ENCODE measurements at regions not wholly inside any gene's neighbourhood (a gene's known extent, or its start where the extent isn't known, plus 50 kb on each side); places are given as distances from the start of the nearest gene placed in this dataset.

DNA sequence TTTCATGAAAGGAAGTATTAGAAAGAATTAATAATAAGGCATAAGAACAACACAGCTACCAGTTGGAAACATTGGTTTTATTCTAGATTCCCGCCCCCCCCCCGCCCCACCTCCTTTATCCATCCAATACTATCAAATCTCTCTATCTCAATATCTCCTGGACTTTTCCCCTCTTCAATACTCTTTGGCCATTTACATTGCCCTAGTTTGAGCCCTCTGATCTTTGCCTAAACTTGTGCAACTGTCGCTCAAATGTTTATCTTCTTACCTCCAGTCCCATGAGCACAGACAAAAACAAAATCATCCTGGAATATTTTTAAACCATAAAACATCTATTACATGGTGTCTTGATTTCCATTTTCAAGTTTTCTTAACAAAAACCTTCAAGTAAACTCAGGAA is 488.2 kb downstream of the KLHL13 start:
- TF ChIP-seq, protein P1, sequence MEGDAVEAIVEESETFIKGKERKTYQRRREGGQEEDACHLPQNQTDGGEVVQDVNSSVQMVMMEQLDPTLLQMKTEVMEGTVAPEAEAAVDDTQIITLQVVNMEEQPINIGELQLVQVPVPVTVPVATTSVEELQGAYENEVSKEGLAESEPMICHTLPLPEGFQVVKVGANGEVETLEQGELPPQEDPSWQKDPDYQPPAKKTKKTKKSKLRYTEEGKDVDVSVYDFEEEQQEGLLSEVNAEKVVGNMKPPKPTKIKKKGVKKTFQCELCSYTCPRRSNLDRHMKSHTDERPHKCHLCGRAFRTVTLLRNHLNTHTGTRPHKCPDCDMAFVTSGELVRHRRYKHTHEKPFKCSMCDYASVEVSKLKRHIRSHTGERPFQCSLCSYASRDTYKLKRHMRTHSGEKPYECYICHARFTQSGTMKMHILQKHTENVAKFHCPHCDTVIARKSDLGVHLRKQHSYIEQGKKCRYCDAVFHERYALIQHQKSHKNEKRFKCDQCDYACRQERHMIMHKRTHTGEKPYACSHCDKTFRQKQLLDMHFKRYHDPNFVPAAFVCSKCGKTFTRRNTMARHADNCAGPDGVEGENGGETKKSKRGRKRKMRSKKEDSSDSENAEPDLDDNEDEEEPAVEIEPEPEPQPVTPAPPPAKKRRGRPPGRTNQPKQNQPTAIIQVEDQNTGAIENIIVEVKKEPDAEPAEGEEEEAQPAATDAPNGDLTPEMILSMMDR (IDR thresholded peaks at IDR 0.05): no peak
- no peak for TF ChIP-seq POLR2A (IDR thresholded peaks at IDR 0.05)

Measured in adrenal gland (tissue), 5 donors.